ENCODE measurements at regions not wholly inside any gene's neighbourhood (a gene's known extent, or its start where the extent isn't known, plus 50 kb on each side); places are given as distances from the start of the nearest gene placed in this dataset.

DNA sequence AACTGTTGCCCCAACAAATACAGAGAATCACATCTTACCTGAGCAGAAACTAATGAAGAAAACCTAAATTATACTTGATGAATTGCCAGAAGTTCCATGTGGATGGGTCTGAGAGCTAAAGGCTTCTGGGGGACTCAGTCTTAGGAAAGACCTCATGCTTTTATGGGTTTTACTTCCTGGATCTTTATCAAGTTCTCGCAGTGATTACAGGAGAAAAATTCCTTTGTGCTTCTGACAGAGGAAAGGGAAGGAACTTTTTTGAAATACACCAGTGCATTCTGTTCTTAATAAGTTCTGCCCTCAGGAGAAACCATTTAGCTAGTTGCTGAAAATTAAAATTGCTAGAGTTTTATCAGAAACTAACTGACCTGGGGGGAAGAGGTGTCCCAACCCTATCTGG lies 203.9 kb upstream of the KITLG start:
- TF ChIP-seq, protein P1, sequence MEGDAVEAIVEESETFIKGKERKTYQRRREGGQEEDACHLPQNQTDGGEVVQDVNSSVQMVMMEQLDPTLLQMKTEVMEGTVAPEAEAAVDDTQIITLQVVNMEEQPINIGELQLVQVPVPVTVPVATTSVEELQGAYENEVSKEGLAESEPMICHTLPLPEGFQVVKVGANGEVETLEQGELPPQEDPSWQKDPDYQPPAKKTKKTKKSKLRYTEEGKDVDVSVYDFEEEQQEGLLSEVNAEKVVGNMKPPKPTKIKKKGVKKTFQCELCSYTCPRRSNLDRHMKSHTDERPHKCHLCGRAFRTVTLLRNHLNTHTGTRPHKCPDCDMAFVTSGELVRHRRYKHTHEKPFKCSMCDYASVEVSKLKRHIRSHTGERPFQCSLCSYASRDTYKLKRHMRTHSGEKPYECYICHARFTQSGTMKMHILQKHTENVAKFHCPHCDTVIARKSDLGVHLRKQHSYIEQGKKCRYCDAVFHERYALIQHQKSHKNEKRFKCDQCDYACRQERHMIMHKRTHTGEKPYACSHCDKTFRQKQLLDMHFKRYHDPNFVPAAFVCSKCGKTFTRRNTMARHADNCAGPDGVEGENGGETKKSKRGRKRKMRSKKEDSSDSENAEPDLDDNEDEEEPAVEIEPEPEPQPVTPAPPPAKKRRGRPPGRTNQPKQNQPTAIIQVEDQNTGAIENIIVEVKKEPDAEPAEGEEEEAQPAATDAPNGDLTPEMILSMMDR (IDR thresholded peaks at IDR 0.05): no peak
- TF ChIP-seq POLR2A (IDR thresholded peaks at IDR 0.05): no peak

All from heart left ventricle (tissue), 13 donors.